ENCODE measurements at regions not wholly inside any gene's neighbourhood (a gene's known extent, or its start where the extent isn't known, plus 50 kb on each side); places are given as distances from the start of the nearest gene placed in this dataset.

GRCh38 chr5:2658447-2658846, 93.0 kb downstream of the IRX2 start:
- no peak for DNase-seq (ENCODE audit: low read depth in 2 of 2)

- no peak for DNase-seq (ENCODE audit: low read depth in 2 of 2)
These were observed 94.3 kb downstream of the IRX2 start for GRCh38 chr5:2657151-2657550.

- DNase-seq (ENCODE audit: low read depth in 2 of 2) = no peak
These were observed 95.3 kb downstream of the IRX2 start for GRCh38 chr5:2656206-2656605.

DNA sequence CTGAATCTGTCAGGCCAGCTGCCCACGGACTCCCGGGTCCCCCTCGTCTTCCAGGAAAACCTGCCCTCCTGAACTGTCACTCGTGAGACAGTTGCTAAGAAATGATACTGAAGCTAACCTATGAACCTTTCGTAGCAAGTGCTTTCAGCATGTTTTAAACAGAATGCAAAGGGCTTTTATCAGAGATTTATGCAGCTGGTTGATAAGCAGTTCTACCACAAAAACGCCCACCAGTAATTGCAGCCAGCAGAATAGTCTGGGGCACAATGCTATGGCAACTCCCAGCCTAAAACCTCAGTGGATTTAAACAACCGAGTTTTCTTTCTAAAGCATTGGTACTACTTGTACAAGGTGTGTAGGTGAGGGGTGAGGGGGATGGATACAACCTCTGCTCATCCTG, 97.5 kb downstream of the IRX2 start:
- DNase-seq (ENCODE audit: low read depth in 2 of 2) = no peak

DNA sequence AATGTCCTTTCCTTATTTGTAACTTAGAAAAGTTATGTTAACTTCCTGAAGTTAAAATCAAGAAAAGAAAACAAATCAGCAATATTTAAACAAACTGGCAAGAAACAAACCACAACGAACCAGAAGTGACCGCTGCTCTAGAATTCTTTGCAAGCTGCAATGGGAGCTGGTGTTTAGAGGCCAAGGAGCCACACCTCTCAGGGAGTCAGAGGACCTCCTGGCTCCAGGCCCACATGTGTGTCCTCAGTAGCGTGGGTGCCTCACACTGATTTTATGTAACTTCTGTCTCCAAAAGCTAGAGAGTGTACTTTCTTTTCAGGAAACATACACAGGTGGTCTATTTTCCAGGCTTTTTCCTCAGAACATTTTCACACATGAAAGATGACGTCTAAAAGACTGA, 100.4 kb downstream of the IRX2 start:
- no peak for DNase-seq (ENCODE audit: low read depth in 2 of 2)

GRCh38 chr5:2642684-2643345, 108.7 kb downstream of the IRX2 start:
- DNase-seq (ENCODE audit: low read depth in 2 of 2) = no peak

- no peak for DNase-seq (ENCODE audit: low read depth in 2 of 2)
These were observed 110.8 kb downstream of the IRX2 start for GRCh38 chr5:2640717-2641116.

- DNase-seq (ENCODE audit: low read depth in 2 of 2) = no peak
These were observed 112.1 kb downstream of the IRX2 start for GRCh38 chr5:2639425-2639824.

- no peak for DNase-seq (ENCODE audit: low read depth in 2 of 2)
These were observed 116.9 kb downstream of the IRX2 start for GRCh38 chr5:2634399-2635176.

- no peak for DNase-seq (ENCODE audit: low read depth in 2 of 2)
These were observed 117.5 kb downstream of the IRX2 start for GRCh38 chr5:2633992-2634391.

GRCh38 chr5:2631758-2632157, 119.7 kb downstream of the IRX2 start:
- DNase-seq (ENCODE audit: low read depth in 2 of 2) = no peak

- DNase-seq (ENCODE audit: low read depth in 2 of 2) = no peak
These were observed 122.4 kb downstream of the IRX2 start for GRCh38 chr5:2629045-2629444.

- no peak for DNase-seq (ENCODE audit: low read depth in 2 of 2)
These were observed 123.6 kb downstream of the IRX2 start for GRCh38 chr5:2627867-2628266.

GRCh38 chr5:2626572-2626971, 124.9 kb downstream of the IRX2 start:
- no peak for DNase-seq (ENCODE audit: low read depth in 2 of 2)

DNA sequence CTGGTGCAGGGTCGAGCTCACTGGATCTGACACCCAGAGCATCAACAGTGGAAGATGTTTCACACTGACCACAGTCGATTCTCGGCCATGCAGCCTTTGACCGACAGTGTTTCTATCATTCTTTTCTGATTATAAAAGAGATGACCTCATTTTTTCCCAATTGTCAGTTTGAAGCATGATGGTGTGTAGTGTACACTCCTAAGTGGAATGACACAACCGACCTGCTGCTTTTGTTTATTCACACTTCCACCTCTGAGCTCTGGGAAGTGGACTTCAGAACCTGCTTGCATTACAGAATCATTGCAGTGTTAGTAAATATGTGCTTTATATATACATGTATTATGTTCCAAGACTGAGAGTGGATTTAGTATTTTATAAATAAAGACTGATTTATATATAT, 128.6 kb downstream of the IRX2 start:
- DNase-seq (ENCODE audit: low read depth in 2 of 2) = no peak

- no peak for DNase-seq (ENCODE audit: low read depth in 2 of 2)
These were observed 129.8 kb downstream of the IRX2 start for GRCh38 chr5:2621631-2622030.

DNA sequence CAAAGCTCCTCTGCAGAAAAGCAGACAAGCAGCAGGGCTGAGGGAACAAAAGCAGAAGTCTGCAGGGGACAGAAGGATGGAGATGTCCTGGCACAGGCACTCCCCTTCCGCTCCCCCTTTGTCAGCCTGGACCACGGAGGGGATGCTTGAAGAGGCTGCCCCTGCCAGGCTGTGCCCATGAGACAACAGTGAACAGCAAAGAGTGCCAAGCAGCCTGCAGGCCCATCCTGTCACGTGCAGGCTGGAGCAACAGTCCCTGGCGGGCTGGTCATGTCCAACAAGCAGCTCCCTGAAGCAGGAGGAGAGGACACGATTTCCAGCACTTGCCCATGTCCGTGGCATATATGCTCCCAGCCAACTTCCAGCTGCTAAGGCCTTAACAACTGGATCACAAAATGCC, 132.3 kb downstream of the IRX2 start:
- no peak for DNase-seq (ENCODE audit: low read depth in 2 of 2)

DNA sequence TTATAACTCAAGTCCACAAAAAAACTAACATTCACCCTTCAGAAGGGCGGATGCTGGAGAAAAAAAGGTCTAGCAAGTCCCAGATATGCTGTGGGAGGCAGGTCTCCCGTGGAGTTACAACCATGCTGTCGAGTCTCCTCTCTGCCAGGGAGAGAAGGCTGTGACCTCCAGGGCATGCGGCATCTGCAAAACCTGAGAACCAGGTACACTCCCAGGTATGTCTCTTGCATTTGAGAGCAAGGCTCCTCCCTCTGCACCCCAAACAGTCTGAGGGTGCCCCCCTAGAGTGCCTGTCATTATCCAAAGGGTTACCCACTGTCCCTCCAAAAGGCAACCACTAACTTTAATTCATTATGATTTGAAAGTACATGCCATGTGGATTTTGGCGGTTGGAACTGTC, 134.0 kb downstream of the IRX2 start:
- DNase-seq (ENCODE audit: low read depth in 2 of 2) = no peak

DNA sequence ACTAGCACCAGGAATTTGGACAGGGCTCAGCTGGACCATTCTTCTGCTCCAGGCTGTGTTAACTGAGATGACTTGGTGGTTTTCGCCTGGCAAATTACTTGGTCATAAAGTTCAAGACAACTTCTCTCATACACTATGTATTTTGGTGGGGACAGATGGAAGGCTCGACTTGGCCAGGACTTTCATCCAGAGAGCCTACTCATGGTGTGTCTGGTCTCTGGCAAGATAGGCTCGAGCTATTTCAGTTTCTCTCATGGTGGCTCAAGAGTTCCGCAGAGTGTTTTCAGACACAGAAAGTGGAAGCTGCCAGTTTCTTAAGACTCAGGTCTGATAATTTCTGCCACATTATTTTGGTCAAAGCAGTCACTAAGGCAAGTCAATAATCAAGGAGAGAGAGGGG, 135.6 kb downstream of the IRX2 start:
- no peak for DNase-seq (ENCODE audit: low read depth in 2 of 2)

DNA sequence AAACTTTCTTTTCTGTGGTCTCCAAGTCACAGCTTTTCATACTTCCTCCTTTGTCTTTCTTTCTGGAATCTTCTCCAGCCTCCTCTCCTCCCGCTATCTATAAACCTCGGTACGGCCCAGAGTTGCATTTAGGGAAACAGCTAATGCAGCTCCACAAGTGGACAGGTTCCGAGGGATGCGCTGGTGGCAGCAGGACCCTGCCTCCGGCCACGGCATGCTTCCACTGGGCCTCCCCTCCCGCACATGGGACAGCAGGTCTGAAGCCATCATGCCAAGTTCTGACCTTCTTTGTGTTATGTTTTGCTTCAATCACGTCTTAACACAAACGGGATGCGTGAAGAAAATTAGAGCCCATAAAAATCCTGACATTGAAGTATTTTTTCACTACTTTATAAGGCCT, 136.9 kb downstream of the IRX2 start:
- no peak for DNase-seq (ENCODE audit: low read depth in 2 of 2)

- DNase-seq (ENCODE audit: low read depth in 2 of 2) = no peak
These were observed 139.8 kb downstream of the IRX2 start for GRCh38 chr5:2611659-2612058.

DNA sequence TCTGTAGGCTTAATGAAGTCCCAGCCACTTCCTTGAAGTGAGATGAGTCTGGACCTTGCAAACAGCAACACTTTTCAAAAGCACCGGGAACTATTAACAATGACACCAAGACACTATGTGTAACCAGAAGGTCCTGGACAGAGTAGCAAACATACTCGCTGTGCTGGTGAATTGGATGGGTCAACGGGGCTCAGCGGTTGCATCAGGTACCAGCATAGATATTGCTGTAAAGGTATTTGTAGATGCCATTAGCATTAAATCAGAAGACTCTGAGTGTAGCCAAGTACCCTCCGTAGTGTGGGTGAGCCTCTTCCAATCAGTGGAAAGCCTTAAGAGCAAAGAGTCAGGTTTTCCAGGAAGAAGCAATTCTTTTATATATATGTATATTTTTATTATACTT, 140.5 kb downstream of the IRX2 start:
- DNase-seq (ENCODE audit: low read depth in 2 of 2) = no peak

- no peak for DNase-seq (ENCODE audit: low read depth in 2 of 2)
These were observed 143.1 kb downstream of the IRX2 start for GRCh38 chr5:2608391-2608790.
